HL-60 (cell line): ENCODE measurements at regions not wholly inside any gene's neighbourhood (a gene's known extent, or its start where the extent isn't known, plus 50 kb on each side); places are given as distances from the start of the nearest gene placed in this dataset.

Source experiments
- DNase-seq, 2 experiments: peaks; one replicate each; pipeline ENCODE4 v3.0.0-alpha.2; 2010 to 2020; ENCODE audit warnings: low read depth in 1 of 2, low spot score in 1 of 2
- H3K27ac ChIP-seq: fragments of 250-450 bp; sonication (Bioruptor Pico); replicated peaks from 2 replicates; pipeline ENCODE4 v1.5.1; 2020; ENCODE audit warnings: mild to moderate bottlenecking, moderate library complexity
- H3K27me3 ChIP-seq: fragments of 250-450 bp; sonication (Bioruptor Pico); 2 replicates; pipeline ENCODE4 v1.5.1; 2021; ENCODE audit warnings: mild to moderate bottlenecking, moderate library complexity; ENCODE audit not compliant: insufficient read depth, poor library complexity, severe bottlenecking
- H3K4me3 ChIP-seq: replicated peaks from 2 replicates; pipeline ENCODE4 v1.5.1; 2011; ENCODE audit warnings: mild to moderate bottlenecking, control low read depth, low read length; ENCODE audit not compliant: insufficient read depth
- CTCF ChIP-seq: IDR thresholded peaks from one replicate; pipeline ENCODE4 v1.5.1; 2011; ENCODE audit warnings: low read length, control low read depth, inconsistent platforms; ENCODE audit not compliant: insufficient read depth
- GABPA ChIP-seq: IDR thresholded peaks from 2 replicates; pipeline ENCODE4 v1.6.1; 2012; ENCODE audit warnings: low read depth
- POLR2AphosphoS5 ChIP-seq: IDR thresholded peaks from 2 replicates; pipeline ENCODE4 v1.6.1; 2012; ENCODE audit warnings: low read depth
- REST ChIP-seq: IDR thresholded peaks from 2 replicates; pipeline ENCODE4 v1.6.1; 2012; ENCODE audit warnings: low read depth; ENCODE audit not compliant: insufficient replicate concordance
- SPI1 ChIP-seq: IDR thresholded peaks from 2 replicates; pipeline ENCODE4 v1.6.1; 2012; ENCODE audit warnings: low read depth, mild to moderate bottlenecking, borderline replicate concordance

- DNase-seq: no peak
- H3K4me3 ChIP-seq: no peak overlapping the region
These were observed 504.2 kb downstream of the JRKL start for GRCh38 chr11:96893988-96894387.

GRCh38 chr11:96894587-96894986, 504.8 kb downstream of the JRKL start:
- no peak for TF ChIP-seq GABPA
- TF ChIP-seq SPI1: no peak
- TF ChIP-seq POLR2AphosphoS5: no peak
- no peak for TF ChIP-seq REST
- TF ChIP-seq CTCF: no peak
- H3K27ac ChIP-seq: no peak overlapping the region
- H3K4me3 ChIP-seq: no peak overlapping the region
- no peak for DNase-seq
- H3K27me3 ChIP-seq: no peaks in the 10 kb centered on the region

More at GRCh38 chr11:96893988-96894387, 504.2 kb downstream of the JRKL start:
- no peaks in the 10 kb centered on the region for H3K27me3 ChIP-seq
- no peak for TF ChIP-seq REST
- TF ChIP-seq GABPA: no peak
- no peak for TF ChIP-seq CTCF
- no peak for TF ChIP-seq POLR2AphosphoS5
- no peak for TF ChIP-seq SPI1
- no peak overlapping the region for H3K27ac ChIP-seq

GRCh38 chr11:96899971-96900370, 510.2 kb downstream of the JRKL start:
- TF ChIP-seq SPI1 (no peak), POLR2AphosphoS5 (no peak), GABPA (no peak), REST (no peak), CTCF (no peak)
- no peak for DNase-seq
- no peak overlapping the region for H3K27ac ChIP-seq

More at GRCh38 chr11:96899971-96900370, 510.2 kb downstream of the JRKL start:
- no peak overlapping the region for H3K4me3 ChIP-seq
- H3K27me3 ChIP-seq: no peaks in the 10 kb centered on the region
